Astrocyte of the hippocampus (primary cell): ENCODE measurements at regions not wholly inside any gene's neighbourhood (a gene's known extent, or its start where the extent isn't known, plus 50 kb on each side); places are given as distances from the start of the nearest gene placed in this dataset.

Source experiments
- DNase-seq: peaks from one replicate; pipeline ENCODE4 v3.0.0; 2011; ENCODE audit warnings: low read depth, low spot score

- DNase-seq = peak; percentile 5
These were observed 73.8 kb downstream of the CBLN2 start for GRCh38 chr18:72470391-72470790.

- no peak for DNase-seq
These were observed 76.0 kb downstream of the CBLN2 start for GRCh38 chr18:72468021-72468710.

GRCh38 chr18:72460210-72460680 lies 83.9 kb downstream of the CBLN2 start:
- peak; percentile 33 for DNase-seq

DNA sequence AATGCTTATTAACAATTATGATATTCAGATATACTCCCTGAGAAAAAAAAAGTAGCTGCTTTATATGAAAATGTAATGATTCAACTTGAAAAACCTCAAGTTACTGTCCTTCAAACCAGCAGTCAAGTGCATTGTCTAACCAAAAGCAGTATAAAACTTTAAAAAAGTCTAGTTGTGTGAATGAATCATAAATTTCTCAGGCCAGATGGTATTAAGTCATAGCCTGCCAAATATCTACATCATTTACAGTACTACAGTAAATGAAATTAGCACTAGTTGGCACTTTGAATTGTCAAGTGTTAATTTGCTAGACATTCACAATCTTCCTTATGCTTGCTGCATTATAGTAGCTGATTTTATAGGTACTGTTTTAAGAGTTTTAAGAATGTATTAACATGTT lies 85.9 kb downstream of the CBLN2 start:
- DNase-seq = peak; percentile 2

- peak; percentile 36 for DNase-seq
These were observed 87.3 kb downstream of the CBLN2 start for GRCh38 chr18:72456802-72457201.

GRCh38 chr18:72452328-72452727 lies 91.8 kb downstream of the CBLN2 start:
- DNase-seq = no peak

DNA sequence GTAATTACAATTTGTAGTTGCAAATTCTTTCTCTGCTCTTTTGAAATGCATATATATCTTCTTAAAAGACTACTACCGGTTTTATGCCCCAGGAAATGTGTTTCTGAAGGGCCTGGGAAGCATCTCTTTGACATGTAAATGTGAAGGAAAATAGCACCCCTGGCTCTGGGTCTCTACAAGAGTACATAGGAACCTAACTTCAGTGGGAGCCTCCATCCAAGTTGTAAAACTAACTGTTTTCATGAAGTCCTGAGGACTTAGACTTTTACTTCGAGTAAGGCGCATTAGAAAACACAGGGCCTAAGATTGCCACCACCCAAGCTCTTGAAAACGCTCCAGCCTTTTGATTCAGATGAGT lies 99.4 kb downstream of the CBLN2 start:
- DNase-seq = no peak

GRCh38 chr18:72444111-72444797 lies 99.9 kb downstream of the CBLN2 start:
- no peak for DNase-seq

DNA sequence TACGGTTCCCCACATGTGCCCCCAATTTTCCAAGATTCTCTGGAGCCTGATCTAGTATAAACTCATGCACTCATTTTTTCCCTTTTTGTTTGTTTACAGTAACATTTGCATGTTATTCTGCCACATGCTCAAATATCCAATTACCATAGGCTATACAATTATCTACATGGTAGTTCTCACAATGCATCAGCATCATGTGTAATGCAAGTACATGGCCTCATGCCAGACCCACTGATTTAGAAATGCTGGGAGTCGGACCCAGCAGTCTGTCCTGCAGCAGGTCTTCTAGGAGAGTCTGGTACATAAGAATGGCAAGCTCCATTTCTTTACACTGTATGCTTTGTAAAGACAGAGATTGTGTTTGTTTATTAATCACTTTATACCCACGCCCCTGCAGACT lies 107.7 kb downstream of the CBLN2 start:
- no peak for DNase-seq

GRCh38 chr18:72433756-72434155 lies 110.4 kb downstream of the CBLN2 start:
- DNase-seq = no peak

- peak; percentile 20 for DNase-seq
These were observed 116.4 kb downstream of the CBLN2 start for GRCh38 chr18:72427721-72428120.

DNA sequence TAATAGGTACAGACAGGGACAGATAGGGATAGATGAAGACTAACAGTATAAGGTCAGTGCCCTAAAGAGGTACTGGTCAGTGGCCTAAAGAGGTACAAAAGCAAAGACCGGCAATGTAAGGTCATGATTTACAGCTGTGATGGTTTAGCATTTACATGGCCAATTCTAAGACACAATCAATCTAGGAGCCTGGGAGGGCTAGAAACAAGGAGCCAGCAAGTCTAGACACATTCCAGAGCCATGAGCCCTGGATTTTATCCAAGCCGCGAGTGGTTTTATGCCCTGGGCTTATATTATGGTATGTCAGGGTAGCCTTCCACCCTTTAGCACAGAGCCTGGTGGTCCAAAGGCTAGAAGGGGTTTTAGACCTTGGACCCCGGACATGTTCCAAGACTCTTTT lies 124.2 kb downstream of the CBLN2 start:
- DNase-seq = peak; percentile 16

DNA sequence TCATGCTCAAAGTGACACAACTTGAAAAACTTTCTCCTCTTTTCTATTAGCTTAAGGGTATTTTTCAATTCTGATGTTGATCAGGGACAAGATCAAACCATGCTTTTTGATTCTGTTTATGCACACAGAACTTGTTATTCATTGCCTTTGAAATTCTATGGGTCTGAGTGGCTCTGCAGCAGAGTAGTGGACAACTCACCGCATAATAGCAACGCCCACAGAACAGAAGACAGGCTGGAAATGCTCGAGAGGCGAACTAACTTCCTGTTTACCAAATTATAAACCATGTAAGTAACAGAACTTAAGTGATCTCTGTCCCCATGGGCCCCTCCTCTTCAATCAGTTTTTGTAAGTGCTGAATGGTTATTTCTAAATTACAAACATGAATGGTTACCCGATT lies 131.2 kb downstream of the CBLN2 start:
- DNase-seq = peak; percentile 1

DNA sequence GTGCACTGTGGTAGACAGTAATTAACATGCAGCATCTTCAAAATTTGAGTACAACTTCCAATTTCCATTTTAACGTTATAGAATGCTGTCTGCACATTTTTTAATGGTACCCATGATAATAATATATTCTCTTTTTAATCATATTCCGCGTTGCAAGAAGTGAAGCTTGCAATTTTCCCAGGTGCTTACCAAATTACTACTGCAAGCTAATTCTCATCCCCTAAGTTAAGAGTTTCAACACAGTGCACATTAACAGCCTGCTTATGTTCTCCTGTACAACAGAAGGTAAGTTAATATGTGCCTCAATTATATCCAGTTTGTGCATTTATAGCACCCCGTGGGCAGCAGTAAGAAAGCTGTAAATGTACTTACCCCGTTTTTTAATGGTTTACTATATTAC lies 132.9 kb downstream of the CBLN2 start:
- DNase-seq = no peak

- no peak for DNase-seq
These were observed 133.7 kb downstream of the CBLN2 start for GRCh38 chr18:72410399-72410798.

DNA sequence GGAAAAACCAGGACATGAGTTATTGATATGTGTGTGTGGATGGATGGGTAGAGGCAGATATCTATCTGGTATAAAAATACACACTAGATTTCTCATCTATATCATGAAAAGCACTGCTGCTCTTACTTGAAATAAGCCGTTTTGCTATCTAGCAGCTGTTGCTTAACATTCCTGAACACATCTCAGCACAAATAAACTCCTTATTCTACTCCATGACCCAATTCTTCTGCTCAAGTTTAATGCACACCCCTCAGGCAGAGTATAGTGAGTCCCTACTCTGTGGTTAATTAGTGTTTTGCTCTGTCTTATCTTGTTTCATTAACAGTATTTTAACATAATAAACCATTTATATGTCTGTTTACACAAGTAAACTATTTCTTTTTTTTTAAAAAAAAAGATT lies 134.2 kb downstream of the CBLN2 start:
- DNase-seq = no peak

- DNase-seq = no peak
These were observed 137.1 kb downstream of the CBLN2 start for GRCh38 chr18:72407048-72407447.

DNA sequence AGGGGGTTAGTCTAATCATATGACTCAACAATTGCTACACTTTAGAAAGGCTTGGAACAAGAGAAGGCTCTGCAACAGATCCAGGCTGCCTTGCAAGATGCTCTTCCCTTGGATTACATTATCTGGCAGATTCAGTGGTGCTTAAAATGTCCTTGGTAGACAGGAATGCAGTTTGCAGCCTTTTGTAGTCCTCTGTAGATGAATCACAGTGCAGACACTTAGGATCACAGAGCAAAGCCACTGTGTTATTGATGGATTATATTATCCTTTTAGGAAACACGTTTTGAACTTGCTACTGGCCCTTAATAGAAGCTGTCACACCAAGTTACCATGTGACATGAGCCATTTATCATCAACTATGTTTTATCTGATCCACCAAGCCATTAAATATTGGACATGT lies 152.2 kb downstream of the CBLN2 start:
- DNase-seq = no peak

DNA sequence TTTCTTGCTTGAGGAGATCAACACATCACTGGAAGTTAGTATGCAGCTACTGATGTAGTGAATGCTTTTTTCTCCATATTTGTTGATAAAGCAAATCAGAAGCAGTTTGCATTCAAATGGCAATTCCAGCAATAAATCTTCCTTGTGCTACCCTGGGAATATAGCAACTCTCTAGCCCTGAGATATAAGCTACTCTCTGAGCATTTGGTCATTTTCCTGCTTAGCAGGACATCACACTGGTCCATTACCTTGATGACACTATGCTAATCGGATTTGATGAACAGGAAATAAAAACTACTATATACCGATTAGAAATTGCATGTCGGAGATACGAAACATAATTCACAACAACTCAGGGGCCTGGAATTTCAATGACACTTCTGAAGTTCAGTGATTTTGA lies 152.7 kb downstream of the CBLN2 start:
- no peak for DNase-seq

- no peak for DNase-seq
These were observed 166.1 kb downstream of the CBLN2 start for GRCh38 chr18:72378016-72378415.

DNA sequence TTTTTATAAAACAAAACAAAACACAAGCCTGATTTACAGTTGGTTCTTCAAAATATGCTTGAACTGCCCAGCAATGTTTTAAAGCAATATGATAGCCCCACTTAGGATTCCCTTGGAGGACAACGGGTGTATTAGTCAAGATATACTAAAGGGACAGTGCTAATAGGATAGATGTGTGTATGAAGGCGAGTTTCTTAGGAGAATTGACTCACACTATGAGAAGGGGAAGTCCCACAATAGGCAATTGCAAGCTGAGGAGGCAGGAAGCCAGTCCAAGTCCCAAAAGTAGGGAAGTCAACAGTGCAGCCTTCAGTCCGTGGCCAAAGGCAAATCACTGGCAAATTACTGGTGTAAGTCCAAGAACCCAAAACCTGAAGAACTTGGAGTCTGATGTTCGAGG lies 167.9 kb downstream of the CBLN2 start:
- DNase-seq = no peak

DNA sequence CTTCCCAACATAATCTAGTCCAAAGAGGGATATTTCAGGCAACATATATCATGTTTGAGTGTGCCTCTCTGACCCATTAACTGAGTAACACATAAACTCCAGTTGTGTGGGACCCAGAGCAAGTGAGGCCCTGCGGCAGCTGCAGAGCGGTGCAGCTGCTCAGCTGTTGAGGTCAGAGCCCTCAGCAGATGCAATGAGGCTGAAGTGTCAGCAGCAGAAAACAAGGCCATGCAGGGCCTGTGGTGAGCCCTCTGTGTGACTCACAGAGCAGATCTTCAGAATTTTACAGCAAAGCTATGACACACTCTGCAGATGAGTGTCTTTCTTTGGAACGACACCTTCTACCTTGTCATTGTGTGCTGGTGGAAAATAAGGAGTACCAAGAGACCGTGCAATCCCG lies 168.5 kb downstream of the CBLN2 start:
- peak; percentile 13 for DNase-seq

GRCh38 chr18:72372076-72372475 lies 172.1 kb downstream of the CBLN2 start:
- no peak for DNase-seq
